Activated naive CD8-positive, alpha-beta T cell treated with anti-CD3 and anti-CD28 coated beads, Interleukin-2, amount 10 ng/mL, durations not matched to agents 7 days and 5 days (primary cell): ENCODE measurements at regions not wholly inside any gene's neighbourhood (a gene's known extent, or its start where the extent isn't known, plus 50 kb on each side); places are given as distances from the start of the nearest gene placed in this dataset.
"Not testable (repeated sequence)": the region's sequence is repeated elsewhere in the genome, so short reads cannot be mapped to it uniquely, and the experiment has no call there.

Experiments
- ATAC-seq: fragments of 150-1000 bp; cut with Tn5 transposase; one replicate; pipeline ENCODE4 v1.10.0; 2021; ENCODE audit warnings: low read depth, moderate library complexity
- POLR2A ChIA-PET: fragments of 350-600 bp; sonication (Branson Sonifier 250); formaldehyde crosslinking; loops from one replicate; lab custom pipeline; 2021; ENCODE audit warnings: antibody characterized with exemption; lab: Charles Lee
- DNase-seq: peaks from one replicate; pipeline ENCODE4 v3.0.0; 2021
- H3K27ac Mint-ChIP-seq: one replicate; pipeline ENCODE4 v1.8.0; 2022; ENCODE audit warnings: mild to moderate bottlenecking, mixed read lengths
- H3K27me3 Mint-ChIP-seq: one replicate; pipeline ENCODE4 v1.8.0; 2022; ENCODE audit warnings: mild to moderate bottlenecking, moderate library complexity, mixed read lengths
- H3K36me3 Mint-ChIP-seq: one replicate; pipeline ENCODE4 v1.8.0; 2021; ENCODE audit warnings: mild to moderate bottlenecking, mixed read lengths
- H3K4me1 Mint-ChIP-seq: one replicate; pipeline ENCODE4 v1.8.0; 2021; ENCODE audit warnings: mixed read lengths
- H3K4me3 Mint-ChIP-seq: one replicate; pipeline ENCODE4 v1.8.0; 2022; ENCODE audit warnings: mild to moderate bottlenecking, moderate library complexity, mixed read lengths
- H3K9me3 Mint-ChIP-seq: one replicate; pipeline ENCODE4 v1.8.0; 2021; ENCODE audit warnings: mixed read lengths

- POLR2A ChIA-PET: no interaction called here
- no peak for DNase-seq
- no peaks in the 10 kb centered on the region for H3K4me1 Mint-ChIP-seq
- no peaks in the 10 kb centered on the region for H3K36me3 Mint-ChIP-seq
- no peaks in the 10 kb centered on the region for H3K9me3 Mint-ChIP-seq
- no peak overlapping the region for H3K27ac Mint-ChIP-seq
- no peaks in the 10 kb centered on the region for H3K27me3 Mint-ChIP-seq
- ATAC-seq: no peak
- no peak overlapping the region for H3K4me3 Mint-ChIP-seq
Observed at GRCh38 chr2:194562329-194562728, 1094.7 kb upstream of the SLC39A10 start.

- H3K4me1 Mint-ChIP-seq: no peaks in the 10 kb centered on the region
- H3K4me3 Mint-ChIP-seq: no peak overlapping the region
- DNase-seq: no peak
- H3K27me3 Mint-ChIP-seq: peaks cover 4% of the 10 kb centered on the region
- POLR2A ChIA-PET: no interaction called here
- no peak overlapping the region for H3K27ac Mint-ChIP-seq
- no peaks in the 10 kb centered on the region for H3K9me3 Mint-ChIP-seq
- H3K36me3 Mint-ChIP-seq: no peaks in the 10 kb centered on the region
- ATAC-seq: no peak
Observed at GRCh38 chr2:194559964-194560363, 1097.1 kb upstream of the SLC39A10 start.

- Mint-ChIP-seq H3K9me3 (no peaks in the 10 kb centered on the region), H3K4me3 (no peak overlapping the region), H3K27me3 (peaks cover 4% of the 10 kb centered on the region), H3K4me1 (no peaks in the 10 kb centered on the region), H3K27ac (no peak overlapping the region), H3K36me3 (no peaks in the 10 kb centered on the region)
- ATAC-seq (no peak), DNase-seq (no peak)
- POLR2A ChIA-PET: no interaction called here
Observed at GRCh38 chr2:194559523-194559922, 1097.5 kb upstream of the SLC39A10 start.

- Mint-ChIP-seq H3K4me3 (no peak overlapping the region), H3K4me1 (no peaks in the 10 kb centered on the region), H3K36me3 (no peaks in the 10 kb centered on the region), H3K27me3 (peaks cover 4% of the 10 kb centered on the region), H3K9me3 (no peaks in the 10 kb centered on the region), H3K27ac (no peak overlapping the region)
- DNase-seq: no peak
- ATAC-seq: no peak
- POLR2A ChIA-PET: no interaction called here
Observed at GRCh38 chr2:194557993-194558392, 1099.0 kb upstream of the SLC39A10 start.

- ATAC-seq: no peak
- no peak overlapping the region for H3K4me3 Mint-ChIP-seq
- H3K27ac Mint-ChIP-seq: no peak overlapping the region
- no peaks in the 10 kb centered on the region for H3K9me3 Mint-ChIP-seq
- H3K4me1 Mint-ChIP-seq: no peaks in the 10 kb centered on the region
- peaks cover 4% of the 10 kb centered on the region for H3K27me3 Mint-ChIP-seq
- POLR2A ChIA-PET: no interaction called here
- DNase-seq: no peak
- no peaks in the 10 kb centered on the region for H3K36me3 Mint-ChIP-seq
Observed at GRCh38 chr2:194556629-194557028, 1100.4 kb upstream of the SLC39A10 start.

- DNase-seq (no peak), ATAC-seq (no peak)
- Mint-ChIP-seq H3K27ac (no peak overlapping the region), H3K36me3 (no peaks in the 10 kb centered on the region), H3K4me3 (no peak overlapping the region), H3K27me3 (peaks cover 4% of the 10 kb centered on the region), H3K4me1 (no peaks in the 10 kb centered on the region), H3K9me3 (no peaks in the 10 kb centered on the region)
- POLR2A ChIA-PET: no interaction called here
Observed at GRCh38 chr2:194553980-194554379, 1103.0 kb upstream of the SLC39A10 start.

GRCh38 chr2:194550702-194551101 is 1106.3 kb upstream of the SLC39A10 start:
- H3K36me3 Mint-ChIP-seq: no peaks in the 10 kb centered on the region
- ATAC-seq: no peak
- H3K4me1 Mint-ChIP-seq: no peaks in the 10 kb centered on the region
- no peak overlapping the region for H3K4me3 Mint-ChIP-seq
- DNase-seq: no peak
- H3K27ac Mint-ChIP-seq: no peak overlapping the region
- H3K27me3 Mint-ChIP-seq: peaks cover 4% of the 10 kb centered on the region
- no peaks in the 10 kb centered on the region for H3K9me3 Mint-ChIP-seq
- POLR2A ChIA-PET: no interaction called here

GRCh38 chr2:194549387-194549786 is 1107.6 kb upstream of the SLC39A10 start:
- Mint-ChIP-seq H3K9me3 (no peaks in the 10 kb centered on the region), H3K27ac (no peak overlapping the region), H3K4me3 (no peak overlapping the region), H3K36me3 (no peaks in the 10 kb centered on the region), H3K4me1 (no peaks in the 10 kb centered on the region), H3K27me3 (no peaks in the 10 kb centered on the region)
- POLR2A ChIA-PET: no interaction called here
- no peak for ATAC-seq
- DNase-seq: no peak

GRCh38 chr2:194545978-194546377 is 1111.0 kb upstream of the SLC39A10 start:
- DNase-seq (no peak), ATAC-seq (no peak)
- Mint-ChIP-seq H3K36me3 (no peaks in the 10 kb centered on the region), H3K4me1 (no peaks in the 10 kb centered on the region), H3K9me3 (no peaks in the 10 kb centered on the region), H3K27ac (no peak overlapping the region), H3K27me3 (peaks cover 2% of the 10 kb centered on the region), H3K4me3 (no peak overlapping the region)
- POLR2A ChIA-PET: no interaction called here

GRCh38 chr2:194539425-194539824 is 1117.6 kb upstream of the SLC39A10 start:
- ATAC-seq (no peak), DNase-seq (no peak)
- Mint-ChIP-seq H3K36me3 (no peaks in the 10 kb centered on the region), H3K4me1 (no peaks in the 10 kb centered on the region), H3K4me3 (no peak overlapping the region), H3K27me3 (peaks cover 2% of the 10 kb centered on the region), H3K27ac (no peak overlapping the region), H3K9me3 (no peaks in the 10 kb centered on the region)
- POLR2A ChIA-PET: no interaction called here

GRCh38 chr2:194526121-194526520 is 1130.9 kb upstream of the SLC39A10 start:
- Mint-ChIP-seq H3K4me3 (no peak overlapping the region), H3K27me3 (no peaks in the 10 kb centered on the region), H3K9me3 (no peaks in the 10 kb centered on the region), H3K27ac (no peak overlapping the region), H3K4me1 (no peaks in the 10 kb centered on the region), H3K36me3 (no peaks in the 10 kb centered on the region)
- POLR2A ChIA-PET: no interaction called here
- ATAC-seq (no peak), DNase-seq (no peak)

GRCh38 chr2:194514281-194514680 is 1142.7 kb upstream of the SLC39A10 start:
- H3K27ac Mint-ChIP-seq: no peak overlapping the region
- DNase-seq: no peak
- no peak for ATAC-seq
- H3K4me3 Mint-ChIP-seq: no peak overlapping the region
- POLR2A ChIA-PET: no interaction called here
- H3K27me3 Mint-ChIP-seq: no peaks in the 10 kb centered on the region
- no peaks in the 10 kb centered on the region for H3K4me1 Mint-ChIP-seq
- no peaks in the 10 kb centered on the region for H3K9me3 Mint-ChIP-seq
- no peaks in the 10 kb centered on the region for H3K36me3 Mint-ChIP-seq

GRCh38 chr2:194511070-194511469 is 1146.0 kb upstream of the SLC39A10 start:
- ATAC-seq, H3K27me3 Mint-ChIP-seq, H3K36me3 Mint-ChIP-seq, POLR2A ChIA-PET, H3K27ac Mint-ChIP-seq, H3K4me3 Mint-ChIP-seq, DNase-seq, H3K9me3 Mint-ChIP-seq, H3K4me1 Mint-ChIP-seq: not testable (repeated sequence)

- H3K27ac Mint-ChIP-seq, POLR2A ChIA-PET, ATAC-seq, H3K9me3 Mint-ChIP-seq, H3K4me3 Mint-ChIP-seq, DNase-seq, H3K36me3 Mint-ChIP-seq, H3K27me3 Mint-ChIP-seq, H3K4me1 Mint-ChIP-seq: not testable (repeated sequence)
Observed at GRCh38 chr2:194504876-194505275, 1152.2 kb upstream of the SLC39A10 start.

GRCh38 chr2:194495046-194495445 is 1162.0 kb upstream of the SLC39A10 start:
- DNase-seq: no peak
- POLR2A ChIA-PET: no interaction called here
- H3K4me1 Mint-ChIP-seq: no peaks in the 10 kb centered on the region
- no peaks in the 10 kb centered on the region for H3K27me3 Mint-ChIP-seq
- no peaks in the 10 kb centered on the region for H3K9me3 Mint-ChIP-seq
- no peak for ATAC-seq
- no peak overlapping the region for H3K4me3 Mint-ChIP-seq
- H3K36me3 Mint-ChIP-seq: no peaks in the 10 kb centered on the region
- H3K27ac Mint-ChIP-seq: no peak overlapping the region
